Chondrocyte (in vitro differentiated cells): ENCODE measurements at regions not wholly inside any gene's neighbourhood (a gene's known extent, or its start where the extent isn't known, plus 50 kb on each side); places are given as distances from the start of the nearest gene placed in this dataset.

Experiments used
- DNase-seq: peaks from one replicate; pipeline ENCODE4 v3.0.0; 2021; ENCODE audit warnings: mixed read lengths, low spot score
- H3K27ac Mint-ChIP-seq: one replicate; pipeline ENCODE4 v1.8.0; 2021; ENCODE audit warnings: mild to moderate bottlenecking, moderate library complexity, mixed read lengths; ENCODE audit not compliant: unreplicated experiment
- H3K27me3 Mint-ChIP-seq: 2 replicates; pipeline ENCODE4 v1.8.0; 2021; ENCODE audit warnings: low read depth, mixed read lengths
- H3K36me3 Mint-ChIP-seq: 2 replicates; pipeline ENCODE4 v1.8.0; 2021; ENCODE audit warnings: low read depth, mixed read lengths
- H3K4me1 Mint-ChIP-seq: 2 replicates; pipeline ENCODE4 v1.8.0; 2021; ENCODE audit warnings: low read depth, mild to moderate bottlenecking, mixed read lengths
- H3K4me3 Mint-ChIP-seq: one replicate; pipeline ENCODE4 v1.8.0; 2021; ENCODE audit warnings: mild to moderate bottlenecking, moderate library complexity, mixed read lengths; ENCODE audit not compliant: unreplicated experiment
- H3K9me3 Mint-ChIP-seq: 2 replicates; pipeline ENCODE4 v1.8.0; 2021; ENCODE audit warnings: low read depth, mixed read lengths
- CTCF ChIP-seq: fragments of 200-600 bp; sonication (generic); IDR thresholded peaks from 2 replicates; pipeline ENCODE4 v1.5.0; 2021; ENCODE audit warnings: antibody characterized with exemption, mild to moderate bottlenecking, moderate library complexity

- H3K27ac Mint-ChIP-seq = no peak overlapping the region
- H3K4me1 Mint-ChIP-seq = no peaks in the 10 kb centered on the region
- no peak for DNase-seq
- H3K4me3 Mint-ChIP-seq = no peak overlapping the region
- H3K27me3 Mint-ChIP-seq = no peaks in the 10 kb centered on the region
- no peak for TF ChIP-seq CTCF
- H3K36me3 Mint-ChIP-seq = no peaks in the 10 kb centered on the region
- no peaks in the 10 kb centered on the region for H3K9me3 Mint-ChIP-seq
Observed at GRCh38 chr1:233516732-233517131, 97.2 kb upstream of the KCNK1 start.

GRCh38 chr1:233518344-233518743 is 95.6 kb upstream of the KCNK1 start:
- H3K36me3 Mint-ChIP-seq = no peaks in the 10 kb centered on the region
- no peaks in the 10 kb centered on the region for H3K4me1 Mint-ChIP-seq
- H3K4me3 Mint-ChIP-seq = no peak overlapping the region
- no peak for DNase-seq
- H3K27ac Mint-ChIP-seq = no peak overlapping the region
- no peaks in the 10 kb centered on the region for H3K9me3 Mint-ChIP-seq
- H3K27me3 Mint-ChIP-seq = peaks cover under 1% of the 10 kb centered on the region
- TF ChIP-seq CTCF = peak; percentile 47

GRCh38 chr1:233520261-233521191 is 93.4 kb upstream of the KCNK1 start:
- no peaks in the 10 kb centered on the region for H3K36me3 Mint-ChIP-seq
- TF ChIP-seq CTCF = no peak
- DNase-seq = no peak
- H3K27me3 Mint-ChIP-seq = peaks cover 3% of the 10 kb centered on the region
- no peak overlapping the region for H3K27ac Mint-ChIP-seq
- no peaks in the 10 kb centered on the region for H3K4me1 Mint-ChIP-seq
- H3K9me3 Mint-ChIP-seq = no peaks in the 10 kb centered on the region
- H3K4me3 Mint-ChIP-seq = no peak overlapping the region

- Mint-ChIP-seq H3K9me3 (no peaks in the 10 kb centered on the region), H3K36me3 (no peaks in the 10 kb centered on the region), H3K27ac (no peak overlapping the region), H3K4me1 (no peaks in the 10 kb centered on the region), H3K4me3 (no peak overlapping the region), H3K27me3 (peaks cover 3% of the 10 kb centered on the region)
- no peak for DNase-seq
- no peak for TF ChIP-seq CTCF
Observed at GRCh38 chr1:233523047-233523446, 90.9 kb upstream of the KCNK1 start.

GRCh38 chr1:233527818-233528217 is 86.1 kb upstream of the KCNK1 start:
- Mint-ChIP-seq H3K4me1 (no peaks in the 10 kb centered on the region), H3K9me3 (peaks cover 6% of the 10 kb centered on the region), H3K36me3 (no peaks in the 10 kb centered on the region), H3K27ac (no peak overlapping the region), H3K27me3 (peaks cover 3% of the 10 kb centered on the region), H3K4me3 (no peak overlapping the region)
- DNase-seq = no peak
- no peak for TF ChIP-seq CTCF
